Femur (tissue), 1 donor: ENCODE measurements at regions not wholly inside any gene's neighbourhood (a gene's known extent, or its start where the extent isn't known, plus 50 kb on each side); places are given as distances from the start of the nearest gene placed in this dataset.
A peak's percentile ranks its signal among the peaks of the same experiment; 100 is the strongest.

ENCODE experiments used
- DNase-seq: peaks from one replicate; pipeline ENCODE4 v3.0.0-alpha.2; 2017

DNA sequence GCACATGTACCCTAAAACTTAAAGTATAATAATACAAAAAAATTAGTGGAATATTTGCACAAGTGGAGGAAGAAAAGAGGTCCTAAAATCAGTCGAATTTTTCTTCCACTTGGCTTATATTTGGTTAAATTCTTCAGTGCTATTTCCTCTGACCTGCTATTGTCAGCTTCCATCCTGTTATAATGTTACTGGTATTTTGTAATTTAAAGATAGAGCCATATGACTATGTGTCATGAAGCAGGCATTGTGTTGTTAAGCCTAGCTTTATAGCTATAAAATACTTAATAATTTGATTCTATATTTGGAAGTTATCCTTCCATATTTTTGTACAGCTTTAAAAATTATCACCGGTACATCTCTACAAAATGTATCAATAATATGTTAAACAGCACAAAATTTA is 455.9 kb upstream of the MARCKS start:
- no peak for DNase-seq

DNA sequence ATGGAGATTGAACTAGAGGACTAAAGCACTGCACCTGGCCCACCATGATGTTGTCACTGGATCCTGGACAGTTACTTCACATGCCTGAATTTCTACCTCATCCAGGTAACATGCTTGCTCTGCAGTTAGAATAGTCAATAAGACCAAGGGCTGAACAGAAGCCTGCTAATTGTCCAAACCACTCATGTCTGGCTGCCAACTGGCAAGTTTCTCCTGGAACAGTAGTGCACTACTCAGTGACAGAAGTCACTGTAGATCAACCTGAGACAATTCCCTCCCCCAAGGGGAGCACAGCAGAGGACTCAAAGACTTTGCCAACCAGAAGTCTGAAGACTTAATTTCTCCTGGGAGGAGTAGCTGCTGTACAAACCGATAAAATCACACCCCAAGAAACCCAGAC is 454.6 kb upstream of the MARCKS start:
- no peak for DNase-seq

DNA sequence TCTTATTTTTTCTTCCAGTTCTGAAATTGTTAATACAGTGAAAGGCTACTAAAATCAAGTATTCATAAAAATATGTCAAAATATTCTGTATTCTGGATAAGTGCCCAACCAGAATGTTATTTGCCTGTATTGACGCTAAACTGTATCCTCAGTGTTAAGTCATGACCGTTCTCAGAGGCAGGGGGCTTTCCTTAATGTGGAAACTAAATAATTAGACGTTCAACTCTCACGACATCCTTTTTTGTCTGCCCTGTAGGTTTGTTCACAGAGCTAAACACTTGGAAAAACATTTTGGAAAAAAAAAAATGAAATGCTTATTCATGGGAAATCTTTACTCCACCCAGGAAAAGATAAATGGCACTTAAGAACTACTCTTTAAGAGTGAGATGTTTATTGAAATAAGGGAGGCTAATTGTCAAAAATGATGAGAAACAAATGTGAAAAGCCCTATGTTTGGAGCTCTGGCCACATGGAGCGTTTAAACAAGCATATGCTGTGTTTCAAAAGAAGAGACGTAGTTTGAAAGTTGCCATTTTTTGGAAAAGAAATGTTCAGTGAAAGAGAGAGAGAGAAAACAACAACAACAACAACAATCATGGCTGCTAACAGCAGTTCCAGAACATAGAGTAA is 453.1 kb upstream of the MARCKS start:
- no peak for DNase-seq

DNA sequence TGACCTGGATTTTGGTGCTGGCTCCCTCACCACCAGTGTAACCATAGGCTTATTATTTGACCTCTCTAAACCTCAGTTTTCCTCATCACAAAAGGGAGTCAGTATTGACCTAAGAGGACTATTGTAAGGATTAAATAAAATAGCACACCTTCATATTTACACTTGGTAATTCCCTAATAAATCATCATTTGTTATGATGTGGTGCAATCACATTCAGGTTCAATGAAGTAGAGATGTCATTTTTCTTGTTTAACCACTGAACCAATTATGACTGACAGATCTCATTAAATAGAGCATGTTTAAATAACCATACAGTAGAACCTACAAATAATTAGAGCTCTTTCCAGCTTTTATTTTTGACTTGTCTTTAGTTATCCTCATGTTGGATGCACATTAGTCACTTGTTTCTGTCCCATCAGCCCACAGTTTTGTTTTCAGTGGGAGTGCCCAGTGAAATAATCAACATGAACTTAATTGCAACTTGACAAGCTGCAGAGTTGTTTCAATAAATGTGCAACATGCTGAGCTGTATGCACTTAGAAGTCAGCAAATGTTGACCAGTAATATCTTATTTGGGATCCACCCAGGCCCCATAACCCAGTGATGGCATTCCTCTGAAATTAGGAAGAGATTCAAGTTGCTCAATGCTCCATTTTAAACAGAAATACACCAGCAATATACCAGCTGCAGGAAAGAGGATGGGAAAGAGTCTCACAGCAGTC is 451.7 kb upstream of the MARCKS start:
- no peak for DNase-seq

DNA sequence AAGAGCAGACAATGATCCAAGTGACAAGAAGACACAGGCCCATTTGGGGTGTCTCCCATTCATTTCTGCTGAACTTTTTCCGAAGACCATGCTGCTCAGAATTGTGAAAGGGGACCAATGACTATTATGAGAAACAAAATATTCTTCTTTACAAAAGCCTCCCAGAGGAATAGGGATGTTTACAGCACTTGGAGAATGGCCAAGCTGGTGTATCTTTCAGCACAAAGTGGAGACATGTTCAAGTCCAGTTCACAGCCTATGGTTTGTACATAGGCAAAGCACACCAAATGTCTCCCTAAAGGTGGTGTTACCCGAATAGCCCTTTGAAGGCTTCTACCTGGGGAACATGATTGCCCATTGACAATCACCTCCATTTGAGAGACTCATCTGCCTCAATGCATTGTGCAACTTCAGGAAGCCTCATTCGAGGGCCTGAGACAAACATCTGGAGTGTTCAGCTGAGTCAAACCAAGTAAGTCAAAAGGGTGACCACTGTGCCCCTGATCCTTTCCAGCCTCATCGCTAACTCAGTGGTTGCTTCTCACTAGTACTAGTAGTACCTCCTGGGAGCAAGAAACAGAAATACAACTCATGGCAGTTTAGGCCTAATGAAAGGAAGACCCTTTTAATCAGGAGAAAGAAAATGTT is 451.0 kb upstream of the MARCKS start:
- DNase-seq, result no peak

DNA sequence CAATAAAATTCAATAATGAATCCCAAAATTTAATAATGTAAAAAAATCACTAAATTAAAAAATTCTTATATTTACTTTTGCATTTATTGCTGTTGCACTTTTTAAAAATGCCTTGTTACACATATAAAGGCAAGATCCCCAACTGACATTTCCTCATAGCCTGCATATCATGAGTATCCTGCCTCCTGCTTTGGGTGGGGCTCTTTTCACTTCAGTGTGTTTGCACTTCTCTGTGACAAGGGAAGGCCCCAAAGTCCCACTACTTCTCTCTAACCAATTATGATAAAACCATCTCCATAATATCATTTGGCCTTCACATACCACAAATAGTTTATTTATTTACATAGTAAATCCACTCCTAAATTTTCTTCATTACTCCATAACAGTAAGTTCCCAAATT is 446.1 kb upstream of the MARCKS start:
- no peak for DNase-seq

DNA sequence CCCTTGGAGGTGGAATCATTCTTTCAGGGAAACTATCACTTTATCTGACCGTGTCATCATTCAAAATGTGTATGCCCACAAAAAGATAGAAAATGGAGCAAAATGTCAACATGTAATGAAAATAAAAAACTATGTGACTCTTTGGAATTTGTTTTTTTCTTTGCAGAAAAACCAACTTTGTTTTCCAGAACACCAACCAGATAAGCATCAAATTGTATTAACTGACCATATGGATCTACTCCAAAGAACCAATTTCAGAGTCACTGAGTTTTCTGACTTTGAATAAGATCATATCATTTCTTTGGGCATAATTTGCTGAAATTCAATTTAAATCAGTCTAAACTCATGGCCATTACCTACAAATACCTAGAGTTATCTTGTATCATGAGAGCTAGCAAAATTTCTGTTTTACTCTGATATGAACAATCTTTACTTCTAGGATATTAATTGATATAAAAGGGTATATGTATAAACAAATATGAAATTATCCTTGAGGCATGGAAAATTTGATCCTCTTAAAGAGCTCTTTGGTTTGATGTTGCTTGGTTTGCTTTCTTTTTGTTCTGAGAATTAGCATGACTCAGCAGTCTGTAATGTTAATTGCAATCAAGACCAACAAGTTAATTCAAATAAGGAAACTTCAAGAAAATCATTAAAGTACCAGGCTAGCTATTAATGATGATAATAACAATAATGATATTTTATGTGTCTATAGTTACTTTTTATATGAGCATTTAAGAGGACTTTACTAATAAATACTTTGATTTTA is 444.4 kb upstream of the MARCKS start:
- no peak for DNase-seq

DNA sequence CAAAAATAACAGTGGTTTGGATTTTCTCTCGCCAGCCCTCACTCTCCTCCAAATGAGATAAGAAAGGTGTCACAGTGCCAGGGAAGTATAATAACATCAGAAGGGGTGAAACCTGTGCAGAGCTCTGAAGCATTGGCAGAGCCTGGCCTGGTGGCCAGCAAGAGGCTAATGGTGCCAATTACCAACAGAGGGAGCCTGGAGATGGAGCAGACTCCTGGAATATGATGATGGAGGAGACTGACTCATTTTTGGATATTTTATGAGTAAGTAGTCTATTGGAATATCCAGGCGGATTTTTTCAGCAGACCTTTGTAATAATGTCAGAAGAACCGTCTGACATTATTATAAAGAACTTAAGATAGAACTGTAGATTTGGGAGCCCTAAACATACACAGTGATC is 442.6 kb upstream of the MARCKS start:
- peak; percentile 35 for DNase-seq

DNA sequence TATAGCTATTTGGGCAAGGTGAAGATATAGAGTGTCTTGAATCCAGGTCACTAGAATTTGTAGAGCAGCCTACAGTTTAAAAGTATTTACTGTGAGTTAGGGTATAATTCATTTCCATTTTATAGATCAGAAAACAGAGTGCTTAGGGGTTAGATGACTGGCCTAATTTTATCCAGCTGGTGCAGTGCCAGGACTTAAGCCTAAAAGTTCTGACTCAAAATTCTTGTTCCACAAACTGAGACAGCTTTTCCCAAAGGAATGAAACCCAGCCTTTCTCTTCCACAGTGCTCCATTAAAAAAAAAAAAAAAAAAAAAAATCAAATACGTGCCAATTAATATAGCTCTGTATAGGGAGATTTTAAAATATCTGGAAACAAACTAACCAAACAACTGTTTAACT is 441.0 kb upstream of the MARCKS start:
- DNase-seq, result no peak

DNA sequence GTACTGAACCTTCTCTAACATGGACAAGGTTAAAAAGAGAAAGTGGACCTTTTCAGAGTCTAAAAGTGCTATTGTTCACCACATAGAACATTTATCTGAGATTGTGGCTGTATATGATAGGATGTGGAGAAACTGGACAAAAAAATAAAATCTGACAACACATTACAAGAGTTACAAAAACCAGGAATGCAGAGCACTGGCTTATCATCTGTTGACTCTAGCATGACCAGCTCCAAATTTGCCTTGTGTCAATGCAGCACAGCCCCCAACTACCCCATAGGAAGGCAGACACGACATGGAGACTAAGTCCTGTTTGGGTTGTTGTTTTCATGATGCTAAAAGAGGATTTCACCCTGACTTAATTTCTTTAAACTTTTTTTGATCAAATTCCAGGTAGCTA is 436.9 kb upstream of the MARCKS start:
- DNase-seq, result no peak

DNA sequence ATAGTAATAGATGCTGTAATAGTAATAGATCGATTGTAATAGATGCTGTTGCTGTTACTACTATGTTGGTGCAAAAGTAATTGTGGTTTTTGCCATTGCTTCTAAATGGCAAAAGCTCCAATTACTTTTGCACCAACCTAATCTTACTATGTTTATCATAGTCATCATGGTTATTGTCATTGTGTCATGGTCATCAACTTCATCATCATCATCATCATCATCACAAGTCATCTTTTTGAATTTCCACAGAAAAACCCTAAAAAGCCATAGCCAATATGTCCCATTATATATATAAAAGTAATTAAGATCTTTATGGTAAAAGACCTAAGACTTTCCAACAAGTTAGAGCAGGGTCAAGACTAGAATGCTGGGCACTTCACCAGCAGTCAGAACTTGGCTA is 435.1 kb upstream of the MARCKS start:
- DNase-seq, result no peak

DNA sequence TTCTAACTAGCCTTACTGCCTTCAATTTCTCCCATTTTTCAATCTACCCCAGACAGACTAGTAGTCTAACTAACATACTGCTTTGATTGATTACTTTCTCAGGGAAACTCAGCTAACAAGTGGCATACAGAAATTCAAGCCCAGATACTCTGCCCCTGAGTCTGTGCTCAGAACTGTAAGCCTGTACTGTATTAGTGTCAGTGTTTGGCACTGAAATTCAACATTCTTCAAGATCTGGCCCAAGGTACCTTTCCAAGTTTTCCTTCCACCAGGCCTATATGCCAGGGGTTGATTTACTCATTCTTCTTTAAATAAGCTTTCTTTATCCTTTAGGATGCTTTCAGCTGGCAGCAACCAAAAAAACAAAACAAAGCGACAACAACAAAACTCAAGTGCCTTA is 433.2 kb upstream of the MARCKS start:
- no peak for DNase-seq

DNA sequence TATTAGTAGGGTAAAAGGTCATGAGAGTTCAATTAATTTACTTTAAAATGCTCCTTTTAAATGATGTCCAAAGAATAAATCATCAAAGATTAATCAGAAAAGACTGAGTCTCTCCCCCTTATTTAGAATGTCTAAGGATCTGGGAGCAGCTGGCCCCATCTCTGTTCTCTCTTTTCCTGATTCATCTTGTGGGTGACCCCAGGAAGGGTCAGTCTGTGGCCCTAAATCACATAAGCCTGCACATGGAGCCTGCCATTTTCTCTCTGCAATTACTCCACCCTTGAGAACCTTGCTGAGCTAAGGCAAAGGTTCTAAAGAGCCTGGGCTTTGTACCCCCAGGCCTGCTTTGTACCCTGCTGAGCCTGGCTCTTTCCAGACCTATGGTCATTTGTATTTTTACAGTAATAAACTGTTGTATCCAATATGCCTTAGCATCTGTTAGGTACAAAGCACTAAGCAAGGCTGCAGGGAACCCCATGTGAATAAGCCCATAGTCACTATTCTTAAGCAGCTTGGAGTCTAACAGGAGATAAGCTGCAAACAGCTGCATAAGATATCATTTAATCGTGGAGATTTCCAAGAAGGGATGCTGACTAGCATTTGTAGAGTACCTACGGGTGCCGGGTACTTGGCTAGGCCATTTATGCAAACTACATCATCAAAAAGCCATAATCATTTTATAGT is 431.0 kb upstream of the MARCKS start:
- no peak for DNase-seq

DNA sequence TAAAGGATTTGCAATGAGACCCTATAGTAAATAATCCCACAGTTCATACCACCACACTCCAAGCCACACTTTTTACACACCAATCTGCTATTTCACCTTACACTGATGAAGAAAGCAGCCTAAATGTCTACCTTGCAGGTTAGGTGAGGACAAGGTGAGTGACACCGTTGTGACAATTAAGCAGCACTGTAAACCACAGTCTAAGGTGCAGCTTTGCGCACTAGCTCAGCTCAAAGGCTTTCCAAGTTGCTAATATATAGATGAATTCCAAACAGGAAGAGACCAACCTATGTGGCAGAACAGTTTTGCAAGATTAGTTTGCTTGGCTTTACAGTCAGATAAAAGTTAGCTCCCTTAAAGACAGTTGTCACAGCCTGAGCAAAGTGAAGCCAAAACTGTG is 429.5 kb upstream of the MARCKS start:
- no peak for DNase-seq

DNA sequence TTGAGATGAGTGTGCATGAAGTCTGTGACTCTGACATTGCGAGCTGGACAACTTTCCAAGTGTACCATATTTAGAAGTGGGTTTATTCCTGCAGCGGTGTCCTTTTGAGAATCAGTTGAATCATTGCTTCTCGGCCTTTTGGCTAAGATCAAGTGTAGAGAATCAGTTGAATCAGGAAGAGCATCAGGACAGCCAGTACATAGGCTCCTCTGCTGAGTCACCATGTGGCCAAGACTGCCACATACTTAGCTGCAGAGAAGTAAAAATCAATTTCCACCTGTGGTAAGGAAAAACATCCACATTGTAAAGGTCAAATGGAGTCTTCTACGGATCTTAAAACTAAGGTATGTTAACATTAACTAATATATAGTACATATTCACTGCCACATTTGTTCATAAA is 428.4 kb upstream of the MARCKS start:
- DNase-seq, result no peak

DNA sequence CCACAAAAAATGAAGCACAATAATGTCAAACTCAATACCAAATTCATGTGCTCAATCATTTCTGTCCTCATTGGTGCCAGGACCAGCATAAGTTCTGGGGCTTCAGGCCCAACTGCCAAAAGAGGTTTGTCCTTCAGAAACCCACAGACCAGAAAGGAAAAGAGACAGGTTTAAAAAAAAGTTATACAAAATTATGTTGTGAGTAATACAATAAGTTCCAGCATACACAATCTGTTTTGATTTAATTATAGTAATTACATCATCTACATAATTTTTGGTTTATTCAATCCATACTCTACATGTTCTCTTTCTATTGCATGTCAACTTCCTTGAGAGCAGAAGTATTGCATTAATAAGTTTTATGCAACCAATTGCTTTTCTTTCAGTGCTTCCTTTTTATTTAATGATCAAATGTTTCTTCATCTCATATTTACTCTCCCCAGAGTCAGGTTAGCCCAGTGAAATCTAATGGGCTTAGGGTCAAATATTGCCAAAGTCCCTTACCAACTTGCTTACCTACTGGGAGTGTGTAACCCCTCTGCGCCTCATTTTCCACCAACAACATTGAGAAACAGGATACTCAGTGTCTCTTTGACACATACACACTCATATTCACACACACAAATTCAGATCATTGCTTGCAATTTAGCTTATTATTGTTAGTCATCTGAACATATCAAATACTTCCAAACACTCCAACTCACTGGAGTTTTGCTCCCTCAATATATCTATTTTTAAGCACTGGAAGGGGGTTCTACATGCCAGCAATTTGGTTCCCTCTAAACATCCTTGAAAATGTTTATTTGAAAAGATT is 424.4 kb upstream of the MARCKS start:
- no peak for DNase-seq

DNA sequence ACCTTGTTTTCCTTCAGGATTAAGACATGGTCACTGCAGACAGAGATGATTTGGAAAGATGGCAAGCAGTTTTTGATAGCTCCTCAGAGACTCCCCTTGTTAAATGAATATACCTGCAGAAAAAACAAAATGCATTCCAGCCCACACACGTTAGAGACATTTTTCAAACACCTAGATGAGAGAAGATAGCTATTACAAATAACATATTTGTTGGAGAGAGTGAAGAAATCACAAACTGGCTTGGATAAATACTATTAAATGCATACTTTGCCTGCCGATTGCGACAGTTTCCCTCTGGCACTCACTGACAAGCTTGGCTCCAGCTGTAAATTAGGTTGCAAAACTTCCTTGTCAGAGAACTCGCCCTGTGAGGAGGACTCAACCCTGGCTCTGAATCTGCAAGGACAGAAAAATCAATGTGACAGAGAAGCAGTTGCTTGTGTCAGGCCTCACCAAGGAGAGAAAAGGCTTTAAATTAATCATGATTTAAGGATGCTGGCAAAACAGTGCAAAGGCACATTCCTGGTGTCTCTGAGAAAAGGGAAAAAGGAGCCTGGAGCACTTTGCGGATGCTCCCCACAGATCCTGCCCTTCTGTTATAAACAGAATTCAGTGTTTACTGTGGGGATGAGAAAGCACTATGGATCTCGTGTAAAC is 423.7 kb upstream of the MARCKS start:
- DNase-seq, result peak; percentile 50

DNA sequence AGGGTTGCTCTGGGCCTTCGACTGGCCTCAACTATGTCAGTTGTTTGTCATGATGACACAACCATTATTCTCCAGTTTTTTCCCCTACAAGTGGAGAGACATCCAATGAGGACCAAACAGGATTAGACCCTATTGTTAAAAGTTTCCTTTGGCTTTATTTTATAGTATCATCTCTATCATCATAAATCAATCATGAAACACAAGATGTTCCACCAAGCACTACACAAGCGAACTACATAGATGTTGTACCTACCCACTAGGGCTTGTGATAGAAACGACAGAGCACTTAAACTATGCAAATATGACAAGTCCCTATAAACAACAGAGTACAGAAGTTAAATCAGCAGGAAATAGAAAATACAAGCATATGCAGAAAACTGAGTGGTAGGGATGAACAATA is 422.5 kb upstream of the MARCKS start:
- no peak for DNase-seq

DNA sequence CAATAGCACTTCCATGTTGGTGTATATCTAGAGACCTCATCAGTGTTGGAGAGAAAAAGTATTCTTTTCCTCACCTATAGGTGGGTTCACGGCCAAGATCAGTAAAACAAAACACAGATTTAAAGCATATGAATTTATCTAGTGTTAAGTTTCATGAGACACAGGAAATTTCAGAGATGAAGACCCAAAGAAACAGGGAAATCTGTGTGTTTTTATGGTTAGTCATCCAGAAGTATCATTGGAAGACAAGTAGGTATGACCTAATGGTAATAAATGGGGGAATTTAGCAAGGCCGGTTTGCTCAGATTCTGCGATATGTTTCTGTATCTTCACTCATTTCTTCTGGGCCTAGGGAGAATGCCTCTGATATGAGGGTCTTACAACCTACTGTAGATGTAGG is 419.6 kb upstream of the MARCKS start:
- no peak for DNase-seq

DNA sequence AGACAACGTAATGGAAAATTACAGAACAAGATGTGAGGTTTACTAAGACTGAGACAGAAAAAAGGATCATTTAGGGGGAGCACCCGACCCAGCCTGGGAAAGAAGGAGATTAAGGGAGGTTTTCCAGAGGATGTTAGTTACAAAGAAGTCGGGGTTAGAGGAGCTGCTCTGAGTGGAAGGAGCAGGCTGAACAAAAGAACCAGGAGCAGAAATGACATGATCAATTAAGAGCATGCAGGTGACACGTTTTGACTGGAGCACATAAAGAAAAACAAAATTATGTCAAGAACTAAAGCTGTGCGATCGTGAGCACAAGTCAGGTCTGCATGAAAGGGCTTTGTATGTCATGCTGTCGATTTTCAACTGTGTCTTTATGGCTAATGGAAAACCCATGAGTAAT is 417.3 kb upstream of the MARCKS start:
- no peak for DNase-seq

DNA sequence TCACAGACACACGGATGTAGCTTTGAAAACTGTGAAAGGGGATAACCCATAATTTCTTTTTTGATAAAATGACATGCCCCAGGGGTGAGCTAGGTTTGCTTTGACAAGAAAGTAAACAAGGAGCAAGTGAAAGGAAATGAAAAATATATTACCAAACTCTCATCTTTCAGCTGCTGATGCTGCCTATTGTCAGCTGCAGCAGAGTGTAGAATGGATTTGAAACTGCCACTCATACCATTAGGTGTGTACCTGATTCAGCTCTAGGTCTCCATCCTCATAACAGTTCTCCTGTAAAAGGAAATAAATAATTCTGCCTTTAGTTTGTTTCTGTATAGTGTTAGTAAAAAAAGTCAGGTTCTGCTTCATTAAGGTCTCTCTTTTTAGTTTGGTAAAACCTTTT is 415.1 kb upstream of the MARCKS start:
- no peak for DNase-seq

DNA sequence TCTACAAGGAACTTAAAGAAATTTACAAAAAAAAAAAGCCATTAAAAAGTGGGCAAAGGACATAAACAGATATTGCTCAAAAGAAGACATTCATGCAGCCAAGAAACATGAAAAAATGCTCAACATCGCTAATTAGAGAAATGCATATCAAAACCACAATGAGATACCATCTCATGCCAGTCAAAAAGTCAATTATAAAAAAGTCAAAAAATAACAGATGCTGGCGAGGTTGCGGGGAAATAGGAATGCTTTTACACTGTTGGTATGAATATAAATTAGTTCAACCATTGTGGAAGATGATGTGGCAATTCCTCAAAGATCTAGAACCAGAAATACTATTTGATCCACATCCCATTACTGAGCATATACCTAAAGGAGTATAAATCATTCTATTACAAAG is 411.9 kb upstream of the MARCKS start:
- no peak for DNase-seq
